NAMALWA (cell line): ENCODE measurements at regions not wholly inside any gene's neighbourhood (a gene's known extent, or its start where the extent isn't known, plus 50 kb on each side); places are given as distances from the start of the nearest gene placed in this dataset.
A peak's percentile ranks its signal among the peaks of the same experiment; 100 is the strongest.
"Not testable (repeated sequence)": the region's sequence is repeated elsewhere in the genome, so short reads cannot be mapped to it uniquely, and the experiment has no call there.

ENCODE experiments used
- DNase-seq: peaks from one replicate; pipeline ENCODE4 v3.0.0-alpha.2; 2015; ENCODE audit warnings: low spot score

DNA sequence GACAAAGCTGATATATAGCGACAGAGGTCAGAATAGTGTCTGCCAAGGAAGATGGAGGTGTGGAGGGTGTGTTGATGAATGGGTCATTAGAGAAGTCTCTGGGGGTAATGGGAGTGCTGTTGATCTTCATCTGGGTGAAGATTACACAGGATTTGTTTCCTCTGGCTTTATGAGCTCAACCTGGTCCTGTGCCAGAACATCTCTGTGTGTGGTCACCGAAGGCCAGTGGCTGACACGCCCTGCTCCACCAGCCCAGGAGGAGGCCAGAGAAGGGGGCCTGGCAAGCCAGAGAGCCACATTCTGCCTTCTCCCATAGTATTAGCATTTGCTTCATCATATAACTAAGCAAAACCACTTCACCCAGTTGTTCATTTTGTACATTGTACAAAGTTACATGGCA, 121.1 kb downstream of the ZNF621 start:
- DNase-seq: no peak

- DNase-seq: no peak
Observed at GRCh38 chr3:40649346-40649745, 124.6 kb downstream of the ZNF621 start.

DNA sequence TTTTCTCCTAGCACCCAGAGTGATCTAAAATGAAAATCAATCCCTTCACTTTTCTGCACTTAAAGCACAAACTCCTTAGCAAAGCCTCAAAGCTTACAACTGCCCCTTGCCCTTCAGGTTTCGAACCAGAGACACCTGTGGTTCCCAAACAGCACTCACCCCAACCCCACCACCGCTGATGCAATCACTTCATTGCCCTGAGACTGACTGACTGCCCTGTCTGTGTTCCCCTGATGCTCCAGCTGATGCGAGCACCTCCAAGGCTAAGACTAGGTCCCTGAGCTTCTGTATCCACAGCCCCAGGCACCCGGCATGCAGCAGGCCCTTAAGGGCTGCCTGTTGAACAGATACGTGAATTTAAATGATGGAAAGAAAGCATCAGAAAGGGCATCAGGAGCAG, 127.3 kb downstream of the ZNF621 start:
- DNase-seq: no peak

DNA sequence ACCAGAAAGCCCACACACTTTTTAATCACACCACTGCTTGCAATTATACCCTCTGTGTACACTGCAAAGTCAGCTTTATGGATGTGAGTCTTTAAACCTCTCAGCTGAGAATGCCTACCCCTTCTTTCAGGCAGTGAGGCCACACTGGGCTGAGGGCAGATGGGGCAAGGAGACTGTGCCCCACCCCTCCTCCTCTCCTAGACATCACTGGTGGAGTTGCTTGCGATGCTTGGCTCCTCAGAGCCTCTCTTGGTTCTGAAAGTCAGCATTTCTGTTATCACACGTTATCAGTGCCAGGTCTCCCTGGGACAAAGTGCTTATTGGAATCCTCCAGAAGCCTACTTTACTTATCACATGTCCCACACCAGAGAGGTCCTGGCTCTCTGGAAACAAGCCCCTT, 128.2 kb downstream of the ZNF621 start:
- no peak for DNase-seq

DNA sequence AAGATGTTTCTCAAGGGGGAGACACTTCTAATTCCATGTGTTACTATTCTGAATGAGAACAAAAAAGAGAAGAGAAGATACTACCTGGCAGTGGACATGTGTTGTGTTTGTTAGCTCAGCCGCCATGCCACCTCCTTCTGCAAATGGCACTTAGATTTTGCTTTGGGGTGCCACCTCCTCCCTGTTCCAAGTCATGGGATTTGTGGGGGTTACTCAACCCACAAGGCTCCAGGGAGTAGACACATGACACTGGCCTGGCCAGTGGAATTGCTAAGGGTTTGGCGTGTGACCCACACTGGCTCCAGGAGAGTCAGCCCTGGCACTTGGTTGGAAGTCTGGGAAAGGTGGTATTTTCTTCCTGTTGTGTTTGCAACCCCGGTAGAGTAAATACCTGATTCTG, 129.1 kb downstream of the ZNF621 start:
- no peak for DNase-seq

DNA sequence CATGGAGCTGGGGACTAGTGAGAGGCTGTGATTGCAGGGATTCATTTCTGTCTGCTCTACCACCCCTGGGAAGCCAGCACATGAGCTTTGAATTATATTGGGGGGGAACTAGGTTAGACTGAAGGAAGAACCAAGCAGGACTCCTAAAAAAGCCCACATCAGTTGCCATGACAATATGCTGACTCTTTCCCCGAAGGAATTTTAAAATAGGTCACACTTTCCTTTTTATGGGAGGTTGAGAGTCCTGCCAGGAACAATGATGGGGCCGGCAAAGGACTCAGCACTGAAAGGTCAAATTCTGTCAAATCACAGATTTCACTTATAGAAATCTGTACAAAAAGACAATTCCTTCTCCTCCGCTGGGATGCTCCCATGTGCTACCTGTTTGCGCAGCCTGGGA, 130.8 kb downstream of the ZNF621 start:
- DNase-seq: no peak

DNA sequence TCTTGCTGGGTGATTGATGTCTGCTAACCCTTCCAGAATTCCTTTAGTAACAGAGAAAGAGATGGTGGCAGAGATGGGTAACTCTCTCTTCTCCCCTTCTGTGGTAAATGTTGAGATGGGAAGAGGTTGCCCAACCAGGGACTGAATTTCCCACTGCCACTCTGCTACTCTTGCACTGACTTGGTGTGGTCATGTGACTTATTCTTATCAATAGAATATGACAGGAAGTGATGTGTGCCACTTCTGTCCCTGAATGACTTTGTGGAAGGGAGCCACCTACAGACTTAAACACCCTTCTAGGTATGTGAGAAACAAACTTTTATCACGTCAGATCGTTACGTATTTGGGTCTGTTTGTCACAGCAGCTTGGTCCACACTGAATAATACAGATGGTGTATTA, 132.9 kb downstream of the ZNF621 start:
- DNase-seq: no peak

- no peak for DNase-seq
Observed at GRCh38 chr3:40658305-40658704, 133.5 kb downstream of the ZNF621 start.

DNA sequence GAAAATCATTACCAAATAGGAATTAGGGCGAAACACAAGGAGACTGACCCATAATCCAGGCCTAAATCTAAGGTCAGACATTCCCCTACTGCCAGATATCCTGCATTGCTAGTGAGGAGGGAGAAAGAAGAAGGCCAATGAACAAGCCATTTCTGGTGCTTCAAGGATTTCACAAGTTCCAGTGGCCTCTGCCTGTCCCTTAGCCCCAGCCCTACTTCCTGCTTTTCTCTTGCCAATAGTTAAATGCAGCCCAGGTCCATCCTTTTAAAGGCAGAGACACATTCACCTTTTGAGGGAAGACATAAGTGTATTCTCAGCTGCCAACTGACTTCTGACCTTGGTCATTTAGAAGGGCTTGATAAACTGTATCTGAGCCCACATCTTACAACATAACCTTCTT, 135.8 kb downstream of the ZNF621 start:
- DNase-seq: no peak

DNA sequence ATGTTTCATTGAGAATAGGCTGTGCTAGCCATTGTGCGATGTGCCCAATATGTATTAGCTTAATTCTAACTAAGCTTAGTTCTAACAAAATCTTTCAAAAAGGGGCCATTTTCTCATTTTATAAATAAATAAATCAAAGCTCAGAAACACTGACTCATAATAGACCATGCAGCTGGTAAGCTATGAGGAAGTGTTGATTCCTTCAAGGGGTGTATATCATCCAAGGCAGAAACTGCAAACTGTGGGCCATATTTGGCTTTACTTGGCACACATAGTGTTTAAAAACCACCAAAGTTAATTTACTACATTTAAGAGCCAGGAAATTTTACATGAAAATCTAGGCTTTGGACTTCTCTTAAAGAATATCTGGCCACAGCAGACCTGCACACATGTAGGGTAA, 136.5 kb downstream of the ZNF621 start:
- DNase-seq: peak; percentile 3

GRCh38 chr3:40663280-40663679, 138.5 kb downstream of the ZNF621 start:
- DNase-seq: no peak

GRCh38 chr3:40669176-40669575, 144.4 kb downstream of the ZNF621 start:
- no peak for DNase-seq

GRCh38 chr3:40672861-40673260, 148.1 kb downstream of the ZNF621 start:
- no peak for DNase-seq

DNA sequence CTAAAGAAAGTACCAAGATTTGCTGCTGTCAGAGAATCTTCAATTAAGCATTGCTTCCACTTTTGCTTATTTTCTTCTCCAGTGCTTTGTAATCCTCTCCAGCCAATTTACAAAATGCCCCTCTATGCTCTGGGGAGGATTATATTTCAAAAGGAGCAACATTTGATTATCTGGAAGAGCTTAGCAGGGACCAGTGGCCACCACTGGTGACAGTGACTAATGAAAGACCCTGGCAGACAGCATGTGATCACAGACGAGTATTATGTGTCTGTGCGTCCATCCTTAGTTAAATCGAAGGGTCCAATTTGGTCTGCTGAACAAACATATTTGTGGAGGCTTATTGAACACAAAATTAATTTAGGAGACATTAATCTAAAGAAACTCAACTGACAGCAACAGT, 152.6 kb downstream of the ZNF621 start:
- DNase-seq: no peak

DNA sequence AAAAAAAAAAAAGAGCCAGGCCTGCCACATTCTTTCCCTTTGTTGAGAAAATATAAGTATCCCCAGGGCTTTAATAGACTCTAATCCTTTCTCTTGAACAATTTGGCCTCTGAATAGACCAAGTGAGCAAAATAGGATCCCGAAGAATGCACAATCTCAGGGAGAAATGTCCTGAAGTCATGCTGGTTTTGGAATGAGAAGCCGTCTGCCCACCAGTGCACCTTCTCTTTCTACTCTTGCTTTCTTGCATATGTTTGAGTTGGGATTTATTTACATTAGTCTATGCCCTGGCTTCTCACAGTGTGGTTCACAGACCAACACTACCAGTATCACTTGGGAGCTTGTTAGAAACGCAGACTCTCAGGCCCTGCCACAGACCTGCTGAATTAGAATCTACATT, 153.0 kb downstream of the ZNF621 start:
- DNase-seq: no peak

DNA sequence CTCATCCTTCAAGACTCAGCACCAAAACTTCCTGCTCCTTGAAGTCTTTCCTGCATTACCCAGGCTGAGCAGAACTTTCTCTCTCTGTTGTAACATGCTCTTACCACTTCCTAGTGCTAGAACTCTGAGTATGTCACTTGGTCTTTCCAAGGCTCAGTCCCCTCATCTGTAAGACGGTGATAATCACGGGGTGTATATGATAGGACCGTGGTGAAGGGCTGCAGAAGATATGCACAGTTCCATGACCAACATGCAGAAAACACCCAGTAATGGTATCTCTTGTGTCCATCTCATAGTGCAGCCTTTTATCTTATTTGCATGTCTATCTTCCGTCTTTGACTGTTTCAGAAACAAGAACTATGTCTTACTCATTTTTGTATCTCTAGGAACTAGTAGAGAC, 154.5 kb downstream of the ZNF621 start:
- DNase-seq: no peak

- DNase-seq: peak; percentile 17
Observed at GRCh38 chr3:40680685-40681657, 156.2 kb downstream of the ZNF621 start.

GRCh38 chr3:40681658-40682055, 156.9 kb downstream of the ZNF621 start:
- DNase-seq: peak; percentile 6

DNA sequence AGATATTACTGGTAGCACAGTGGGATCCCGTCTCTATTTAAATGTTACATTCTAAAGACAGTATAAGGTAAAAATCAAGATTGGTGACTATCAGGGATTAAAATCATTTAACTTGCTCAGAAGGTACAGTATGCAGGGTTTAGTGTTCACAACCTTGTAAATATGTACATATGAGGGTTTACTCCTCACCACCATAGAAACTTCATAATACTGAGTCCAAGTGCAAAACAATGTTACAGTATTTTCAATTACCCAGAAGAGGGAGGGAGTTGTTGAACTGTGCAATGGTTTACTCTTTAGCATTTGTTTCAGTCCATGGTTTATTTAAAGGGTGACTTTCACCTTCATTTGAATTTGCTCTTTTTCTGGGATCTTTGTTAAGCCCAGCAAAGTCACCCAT, 165.1 kb downstream of the ZNF621 start:
- no peak for DNase-seq

GRCh38 chr3:40690749-40691451, 166.1 kb downstream of the ZNF621 start:
- no peak for DNase-seq

DNA sequence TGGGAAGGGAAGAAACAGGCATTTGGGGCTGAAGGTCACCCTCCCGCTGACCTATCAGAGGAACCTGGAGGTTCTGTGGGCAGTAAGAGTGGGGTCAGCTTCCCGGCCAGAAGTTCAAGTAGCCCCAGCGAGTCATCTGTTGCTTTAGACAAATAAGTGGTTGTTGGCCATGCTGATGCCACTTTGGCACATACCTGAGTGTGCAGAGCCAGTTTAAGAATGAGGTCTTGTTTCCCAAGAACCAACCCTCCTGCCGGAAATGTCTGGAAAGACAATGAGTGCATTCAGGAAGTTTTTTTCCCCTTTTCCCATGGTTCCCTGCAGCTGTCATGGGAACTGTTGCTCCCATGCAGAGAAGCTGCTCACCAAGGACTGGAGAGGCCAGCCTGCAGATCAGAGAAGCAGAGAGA, 166.7 kb downstream of the ZNF621 start:
- DNase-seq: no peak

GRCh38 chr3:40695848-40696247, 171.1 kb downstream of the ZNF621 start:
- DNase-seq: no peak

GRCh38 chr3:40698611-40699010, 173.9 kb downstream of the ZNF621 start:
- DNase-seq: not testable (repeated sequence)
